A172 (cell line): ENCODE measurements at regions not wholly inside any gene's neighbourhood (a gene's known extent, or its start where the extent isn't known, plus 50 kb on each side); places are given as distances from the start of the nearest gene placed in this dataset.
"Not testable (repeated sequence)": the region's sequence is repeated elsewhere in the genome, so short reads cannot be mapped to it uniquely, and the experiment has no call there.

Experiments used
- DNase-seq: peaks from one replicate; pipeline ENCODE4 v3.0.0-alpha.2; 2015; ENCODE audit warnings: low spot score

GRCh38 chr4:112003231-112003907 lies 141.9 kb upstream of the FAM241A start:
- no peak for DNase-seq

- DNase-seq = no peak
Observed at GRCh38 chr4:112005027-112005426, 140.2 kb upstream of the FAM241A start.

- no peak for DNase-seq
Observed at GRCh38 chr4:112007391-112007790, 137.9 kb upstream of the FAM241A start.

- no peak for DNase-seq
Observed at GRCh38 chr4:112015960-112016359, 129.3 kb upstream of the FAM241A start.

GRCh38 chr4:112023402-112023950 lies 121.8 kb upstream of the FAM241A start:
- no peak for DNase-seq

- no peak for DNase-seq
Observed at GRCh38 chr4:112026058-112026457, 119.2 kb upstream of the FAM241A start.

- no peak for DNase-seq
Observed at GRCh38 chr4:112029771-112030171, 115.5 kb upstream of the FAM241A start.

- DNase-seq = peak; percentile 38
Observed at GRCh38 chr4:112031712-112032328, 113.4 kb upstream of the FAM241A start.

GRCh38 chr4:112036886-112037285 lies 108.4 kb upstream of the FAM241A start:
- DNase-seq = no peak

- peak; percentile 37 for DNase-seq
Observed at GRCh38 chr4:112038861-112039260, 106.4 kb upstream of the FAM241A start.

- DNase-seq = not testable (repeated sequence)
Observed at GRCh38 chr4:112049119-112049518, 96.1 kb upstream of the FAM241A start.

- no peak for DNase-seq
Observed at GRCh38 chr4:112053825-112054350, 91.4 kb upstream of the FAM241A start.

GRCh38 chr4:112055100-112055499 lies 90.2 kb upstream of the FAM241A start:
- no peak for DNase-seq

- no peak for DNase-seq
Observed at GRCh38 chr4:112057470-112057869, 87.8 kb upstream of the FAM241A start.

GRCh38 chr4:112058433-112058832 lies 86.8 kb upstream of the FAM241A start:
- peak; percentile 55 for DNase-seq

- peak; percentile 36 for DNase-seq
Observed at GRCh38 chr4:112060212-112060611, 85.0 kb upstream of the FAM241A start.

GRCh38 chr4:112061207-112061817 lies 83.9 kb upstream of the FAM241A start:
- no peak for DNase-seq

- DNase-seq = no peak
Observed at GRCh38 chr4:112063260-112063659, 82.0 kb upstream of the FAM241A start.

GRCh38 chr4:112069110-112069509 lies 76.1 kb upstream of the FAM241A start:
- no peak for DNase-seq

- peak; percentile 41 for DNase-seq
Observed at GRCh38 chr4:112073181-112073580, 72.1 kb upstream of the FAM241A start.

GRCh38 chr4:112075129-112075753 lies 70.0 kb upstream of the FAM241A start:
- DNase-seq = peak; percentile 63

GRCh38 chr4:112075906-112076305 lies 69.3 kb upstream of the FAM241A start:
- no peak for DNase-seq
